OCI-LY7 (cell line): ENCODE measurements at regions not wholly inside any gene's neighbourhood (a gene's known extent, or its start where the extent isn't known, plus 50 kb on each side); places are given as distances from the start of the nearest gene placed in this dataset.

Experiments
- BruUV-seq: library from RNA; stranded (reverse); fragments of 400-500 nt; replicated peaks from 2 replicates; lab custom pipeline; 2021; lab: Mats Ljungman, UMichigan
- CTCF ChIA-PET: fragments of 300-600 bp; sonication (Branson Sonifier 250); formaldehyde crosslinking; loops from one replicate; lab custom pipeline; 2022; ENCODE audit warnings: antibody characterized with exemption; ENCODE audit not compliant: unreplicated experiment; lab: Charles Lee
- POLR2A ChIA-PET: fragments of 300-600 bp; sonication (Branson Sonifier 250); formaldehyde crosslinking; loops from one replicate; lab custom pipeline; 2022; ENCODE audit warnings: antibody characterized with exemption; lab: Charles Lee
- DNase-seq: peaks from one replicate; pipeline ENCODE4 v3.0.0-alpha.2; 2015; ENCODE audit warnings: low spot score
- H2AFZ ChIP-seq: fragments of 200-600 bp; sonication (generic), shearing (Covaris generic); 2 replicates; pipeline ENCODE4 v1.6.1; 2014; ENCODE audit warnings: mild to moderate bottlenecking, antibody characterized with exemption, low read length, moderate library complexity
- H3K27ac ChIP-seq: fragments of 200-600 bp; sonication (generic); 2 replicates; pipeline ENCODE4 v1.5.1; 2014; ENCODE audit warnings: mixed run types, low read depth, mild to moderate bottlenecking, moderate library complexity, low read length, inconsistent platforms; ENCODE audit not compliant: poor library complexity, severe bottlenecking
- H3K36me3 ChIP-seq: fragments of 200-600 bp; sonication (generic); 2 replicates; pipeline ENCODE4 v1.6.1; 2014; ENCODE audit warnings: mild to moderate bottlenecking, antibody characterized with exemption, low read length, moderate library complexity, mixed read lengths; ENCODE audit not compliant: insufficient read depth
- H3K4me1 ChIP-seq: fragments of 200-600 bp; sonication (generic); 2 replicates; pipeline ENCODE4 v1.5.1; 2014; ENCODE audit warnings: mild to moderate bottlenecking, low read length; ENCODE audit not compliant: insufficient read depth, poor library complexity, severe bottlenecking
- H3K4me2 ChIP-seq: fragments of 200-600 bp; sonication (generic); 2 replicates; pipeline ENCODE4 v1.6.1; 2014; ENCODE audit warnings: mild to moderate bottlenecking, low read length
- H3K4me3 ChIP-seq: fragments of 200-600 bp; sonication (generic); 2 replicates; pipeline ENCODE4 v1.5.1; 2014; ENCODE audit warnings: mild to moderate bottlenecking, low read depth, low read length; ENCODE audit not compliant: poor library complexity, severe bottlenecking
- H3K79me2 ChIP-seq: fragments of 200-600 bp; sonication (generic); 2 replicates; pipeline ENCODE4 v1.6.1; 2016; ENCODE audit warnings: low read depth, mild to moderate bottlenecking, low read length, moderate library complexity, mixed read lengths; ENCODE audit not compliant: insufficient read depth
- H3K9me2 ChIP-seq: fragments of 200-600 bp; sonication (generic); 2 replicates; pipeline ENCODE4 v1.6.1; 2016; ENCODE audit warnings: mild to moderate bottlenecking, low read length, mixed read lengths; ENCODE audit not compliant: insufficient read depth
- H3K9me3 ChIP-seq: fragments of 200-600 bp; sonication (generic); 2 replicates; pipeline ENCODE4 v1.6.1; 2014; ENCODE audit warnings: mild to moderate bottlenecking, mixed run types, low read length, mixed read lengths
- H4K20me1 ChIP-seq: fragments of 200-600 bp; sonication (generic); 2 replicates; pipeline ENCODE4 v1.6.1; 2014; ENCODE audit warnings: mild to moderate bottlenecking, antibody characterized with exemption, low read length, moderate library complexity, mixed read lengths; ENCODE audit not compliant: insufficient read depth
- EZH2phosphoT487 ChIP-seq: fragments of 200-600 bp; sonication (generic); IDR thresholded peaks from 2 replicates; pipeline ENCODE4 v1.6.1; 2018; ENCODE audit warnings: low read depth, borderline replicate concordance, mild to moderate bottlenecking, mixed run types, antibody characterized with exemption, low read length, moderate library complexity, mixed read lengths
- intact Hi-C: fragments of 100-400 bp; cut with micrococcal nuclease; formaldehyde crosslinking; loops from one replicate; pipeline ENCODE4 v1.10.0; 2022; ENCODE audit not compliant: unreplicated experiment
- TF ChIP-seq, protein P1 (sequence below): fragments of 200-600 bp; sonication (generic); conservative IDR thresholded peaks from 2 replicates; pipeline ENCODE4 v1.5.1; 2014; ENCODE audit warnings: mild to moderate bottlenecking, antibody characterized with exemption, low read length, moderate library complexity, mixed read lengths

DNA sequence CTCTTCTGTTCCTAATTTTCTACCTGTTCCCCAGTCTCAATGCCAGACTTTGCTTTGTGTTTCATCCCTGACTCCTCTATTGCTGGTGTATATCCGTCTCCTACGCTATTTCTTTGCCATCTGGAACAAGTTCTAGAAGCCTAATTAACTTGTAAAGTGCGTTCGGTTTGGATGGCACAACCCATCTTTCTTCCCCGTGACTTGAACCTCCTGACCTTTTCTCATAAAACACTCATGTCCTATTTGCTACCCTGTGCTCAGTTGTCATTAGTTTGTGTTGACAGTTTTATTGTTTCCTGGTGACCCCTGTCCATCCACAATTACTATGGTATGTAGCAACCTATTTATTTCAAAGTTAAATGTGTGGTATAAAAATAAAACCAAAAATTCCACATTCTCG is 323.5 kb downstream of the TLE4 start:
- Histone ChIP-seq H3K27ac (no peak overlapping the region), H3K79me2 (no peaks in the 10 kb centered on the region), H3K9me3 (no peaks in the 10 kb centered on the region), H3K9me2 (no peaks in the 10 kb centered on the region), H3K4me1 (no peaks in the 10 kb centered on the region), H3K4me2 (no peak overlapping the region), H3K36me3 (no peaks in the 10 kb centered on the region), H3K4me3 (no peak overlapping the region), H4K20me1 (no peaks in the 10 kb centered on the region), H2AFZ (no peak overlapping the region)
- intact Hi-C loops: no loop called here
- DNase-seq: no peak
- POLR2A ChIA-PET: no interaction called here
- CTCF ChIA-PET: no interaction called here
- no TSS peak for BruUV-seq
- TF ChIP-seq EZH2phosphoT487: no peak
- TF ChIP-seq, protein P1, sequence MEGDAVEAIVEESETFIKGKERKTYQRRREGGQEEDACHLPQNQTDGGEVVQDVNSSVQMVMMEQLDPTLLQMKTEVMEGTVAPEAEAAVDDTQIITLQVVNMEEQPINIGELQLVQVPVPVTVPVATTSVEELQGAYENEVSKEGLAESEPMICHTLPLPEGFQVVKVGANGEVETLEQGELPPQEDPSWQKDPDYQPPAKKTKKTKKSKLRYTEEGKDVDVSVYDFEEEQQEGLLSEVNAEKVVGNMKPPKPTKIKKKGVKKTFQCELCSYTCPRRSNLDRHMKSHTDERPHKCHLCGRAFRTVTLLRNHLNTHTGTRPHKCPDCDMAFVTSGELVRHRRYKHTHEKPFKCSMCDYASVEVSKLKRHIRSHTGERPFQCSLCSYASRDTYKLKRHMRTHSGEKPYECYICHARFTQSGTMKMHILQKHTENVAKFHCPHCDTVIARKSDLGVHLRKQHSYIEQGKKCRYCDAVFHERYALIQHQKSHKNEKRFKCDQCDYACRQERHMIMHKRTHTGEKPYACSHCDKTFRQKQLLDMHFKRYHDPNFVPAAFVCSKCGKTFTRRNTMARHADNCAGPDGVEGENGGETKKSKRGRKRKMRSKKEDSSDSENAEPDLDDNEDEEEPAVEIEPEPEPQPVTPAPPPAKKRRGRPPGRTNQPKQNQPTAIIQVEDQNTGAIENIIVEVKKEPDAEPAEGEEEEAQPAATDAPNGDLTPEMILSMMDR: no peak

- Histone ChIP-seq H2AFZ (no peak overlapping the region), H3K9me3 (no peaks in the 10 kb centered on the region), H3K4me1 (no peaks in the 10 kb centered on the region), H3K79me2 (no peaks in the 10 kb centered on the region), H4K20me1 (no peaks in the 10 kb centered on the region), H3K4me2 (no peak overlapping the region), H3K27ac (no peak overlapping the region), H3K9me2 (no peaks in the 10 kb centered on the region), H3K4me3 (no peak overlapping the region), H3K36me3 (no peaks in the 10 kb centered on the region)
- no TSS peak for BruUV-seq
- ChIA-PET POLR2A (no interaction called here), CTCF (no interaction called here)
- DNase-seq: no peak
- intact Hi-C loops: no loop called here
- no peak for TF ChIP-seq EZH2phosphoT487
- TF ChIP-seq, protein P1: no peak
Observed at GRCh38 chr9:79889369-79889768, 317.6 kb downstream of the TLE4 start.

GRCh38 chr9:79885093-79885857 is 313.5 kb downstream of the TLE4 start:
- Histone ChIP-seq H3K4me1 (peaks cover 4% of the 10 kb centered on the region), H2AFZ (no peak overlapping the region), H3K79me2 (no peaks in the 10 kb centered on the region), H3K4me2 (no peak overlapping the region), H3K9me3 (no peaks in the 10 kb centered on the region), H4K20me1 (no peaks in the 10 kb centered on the region), H3K27ac (no peak overlapping the region), H3K36me3 (no peaks in the 10 kb centered on the region), H3K9me2 (no peaks in the 10 kb centered on the region), H3K4me3 (no peak overlapping the region)
- DNase-seq: no peak
- ChIA-PET POLR2A (interaction anchor here (1.0 kb wide), 1 partner anchor 18 kb away, joined by 4 read pairs; no protein-coding TSS in a partner anchor), CTCF (no interaction called here)
- TF ChIP-seq, protein P1: no peak
- TF ChIP-seq EZH2phosphoT487: no peak
- BruUV-seq: no TSS peak
- intact Hi-C loops: no loop called here
